BE2C (cell line): ENCODE measurements at regions not wholly inside any gene's neighbourhood (a gene's known extent, or its start where the extent isn't known, plus 50 kb on each side); places are given as distances from the start of the nearest gene placed in this dataset.

Experiments used
- DNase-seq: peaks from one replicate; pipeline ENCODE4 v3.0.0-alpha.2; 2020
- H3K27me3 ChIP-seq: fragments of 250-450 bp; sonication (Bioruptor Pico); 2 replicates; pipeline ENCODE4 v1.5.1; 2020; ENCODE audit warnings: mild to moderate bottlenecking
- H3K36me3 ChIP-seq: fragments of 250-450 bp; sonication (Bioruptor Pico); 2 replicates; pipeline ENCODE4 v1.5.1; 2020; ENCODE audit warnings: mild to moderate bottlenecking
- H3K4me1 ChIP-seq: fragments of 250-450 bp; sonication (Bioruptor Pico); 2 replicates; pipeline ENCODE4 v1.5.1; 2020
- H3K4me3 ChIP-seq: 2 replicates; pipeline ENCODE4 v1.5.1; 2011; ENCODE audit warnings: low read depth, low read length
- H3K9me3 ChIP-seq: fragments of 250-450 bp; sonication (Bioruptor Pico); 2 replicates; pipeline ENCODE4 v1.5.1; 2020
- CTCF ChIP-seq: IDR thresholded peaks from 2 replicates; pipeline ENCODE4 v1.5.1; 2012; ENCODE audit warnings: mild to moderate bottlenecking, low read depth, low read length

GRCh38 chr9:73537561-73537960 lies 385.9 kb downstream of the ANXA1 start:
- Histone ChIP-seq H3K4me3 (no peak overlapping the region), H3K4me1 (no peaks in the 10 kb centered on the region), H3K27me3 (no peaks in the 10 kb centered on the region), H3K36me3 (no peaks in the 10 kb centered on the region), H3K9me3 (no peaks in the 10 kb centered on the region)
- TF ChIP-seq CTCF, result no peak
- no peak for DNase-seq

- DNase-seq, result no peak
- Histone ChIP-seq H3K36me3 (no peaks in the 10 kb centered on the region), H3K27me3 (no peaks in the 10 kb centered on the region), H3K4me1 (no peaks in the 10 kb centered on the region), H3K4me3 (no peak overlapping the region), H3K9me3 (no peaks in the 10 kb centered on the region)
- TF ChIP-seq CTCF, result no peak
Observed at GRCh38 chr9:73539881-73540390, 388.3 kb downstream of the ANXA1 start.

- no peak for TF ChIP-seq CTCF
- H3K36me3 ChIP-seq, result no peaks in the 10 kb centered on the region
- H3K9me3 ChIP-seq, result no peaks in the 10 kb centered on the region
- H3K27me3 ChIP-seq, result no peaks in the 10 kb centered on the region
- no peaks in the 10 kb centered on the region for H3K4me1 ChIP-seq
- DNase-seq, result no peak
- no peak overlapping the region for H3K4me3 ChIP-seq
Observed at GRCh38 chr9:73541923-73542322, 390.3 kb downstream of the ANXA1 start.

GRCh38 chr9:73543727-73544126 lies 392.1 kb downstream of the ANXA1 start:
- no peak for DNase-seq
- H3K9me3 ChIP-seq, result no peaks in the 10 kb centered on the region
- H3K4me3 ChIP-seq, result no peak overlapping the region
- H3K27me3 ChIP-seq, result no peaks in the 10 kb centered on the region
- no peaks in the 10 kb centered on the region for H3K36me3 ChIP-seq
- H3K4me1 ChIP-seq, result no peaks in the 10 kb centered on the region
- no peak for TF ChIP-seq CTCF

- Histone ChIP-seq H3K9me3 (no peaks in the 10 kb centered on the region), H3K4me3 (no peak overlapping the region), H3K4me1 (no peaks in the 10 kb centered on the region), H3K27me3 (no peaks in the 10 kb centered on the region), H3K36me3 (no peaks in the 10 kb centered on the region)
- TF ChIP-seq CTCF, result no peak
- DNase-seq, result no peak
Observed at GRCh38 chr9:73548201-73548600, 396.5 kb downstream of the ANXA1 start.

GRCh38 chr9:73549991-73550390 lies 398.3 kb downstream of the ANXA1 start:
- Histone ChIP-seq H3K27me3 (no peaks in the 10 kb centered on the region), H3K4me3 (no peak overlapping the region), H3K4me1 (no peaks in the 10 kb centered on the region), H3K36me3 (no peaks in the 10 kb centered on the region), H3K9me3 (no peaks in the 10 kb centered on the region)
- no peak for TF ChIP-seq CTCF
- DNase-seq, result no peak
